ENCODE measurements at regions not wholly inside any gene's neighbourhood (a gene's known extent, or its start where the extent isn't known, plus 50 kb on each side); places are given as distances from the start of the nearest gene placed in this dataset.
"Not testable (repeated sequence)": the region's sequence is repeated elsewhere in the genome, so short reads cannot be mapped to it uniquely, and the experiment has no call there.

DNA sequence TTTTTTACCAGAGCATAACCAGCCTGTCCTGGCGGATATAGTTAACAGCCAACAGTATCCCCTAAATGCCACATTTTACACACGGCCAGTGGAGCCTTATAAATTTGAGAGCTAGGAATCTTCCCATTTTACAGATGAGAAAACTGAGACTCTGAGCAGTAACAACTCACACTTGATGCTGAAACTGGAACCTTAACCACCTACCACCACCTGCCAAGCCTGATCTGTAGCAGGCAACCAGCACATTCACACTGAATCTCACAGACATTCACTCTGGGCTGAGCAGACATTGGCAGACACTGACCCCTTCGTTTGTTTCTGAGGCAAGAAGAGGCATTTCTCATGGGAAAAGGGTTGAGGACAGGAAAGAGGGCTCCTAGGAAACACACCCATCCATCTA lies 178.2 kb downstream of the BCL2L11 start:
- TF ChIP-seq, protein P1, sequence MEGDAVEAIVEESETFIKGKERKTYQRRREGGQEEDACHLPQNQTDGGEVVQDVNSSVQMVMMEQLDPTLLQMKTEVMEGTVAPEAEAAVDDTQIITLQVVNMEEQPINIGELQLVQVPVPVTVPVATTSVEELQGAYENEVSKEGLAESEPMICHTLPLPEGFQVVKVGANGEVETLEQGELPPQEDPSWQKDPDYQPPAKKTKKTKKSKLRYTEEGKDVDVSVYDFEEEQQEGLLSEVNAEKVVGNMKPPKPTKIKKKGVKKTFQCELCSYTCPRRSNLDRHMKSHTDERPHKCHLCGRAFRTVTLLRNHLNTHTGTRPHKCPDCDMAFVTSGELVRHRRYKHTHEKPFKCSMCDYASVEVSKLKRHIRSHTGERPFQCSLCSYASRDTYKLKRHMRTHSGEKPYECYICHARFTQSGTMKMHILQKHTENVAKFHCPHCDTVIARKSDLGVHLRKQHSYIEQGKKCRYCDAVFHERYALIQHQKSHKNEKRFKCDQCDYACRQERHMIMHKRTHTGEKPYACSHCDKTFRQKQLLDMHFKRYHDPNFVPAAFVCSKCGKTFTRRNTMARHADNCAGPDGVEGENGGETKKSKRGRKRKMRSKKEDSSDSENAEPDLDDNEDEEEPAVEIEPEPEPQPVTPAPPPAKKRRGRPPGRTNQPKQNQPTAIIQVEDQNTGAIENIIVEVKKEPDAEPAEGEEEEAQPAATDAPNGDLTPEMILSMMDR (IDR thresholded peaks at IDR 0.05), result not testable (repeated sequence)
- TF ChIP-seq POLR2A (IDR thresholded peaks at IDR 0.05), result not testable (repeated sequence)

Data from thyroid gland (tissue), 4 donors.